Activated CD8-positive, alpha-beta memory T cell treated with anti-CD3 and anti-CD28 coated beads, Interleukin-2, amount 50 U/mL, for 48 hours (primary cell): ENCODE measurements at regions not wholly inside any gene's neighbourhood (a gene's known extent, or its start where the extent isn't known, plus 50 kb on each side); places are given as distances from the start of the nearest gene placed in this dataset.
A peak's percentile ranks its signal among the peaks of the same experiment; 100 is the strongest.

Source experiments
- DNase-seq: peaks from one replicate; pipeline ENCODE4 v3.0.0-alpha.2; 2020

DNA sequence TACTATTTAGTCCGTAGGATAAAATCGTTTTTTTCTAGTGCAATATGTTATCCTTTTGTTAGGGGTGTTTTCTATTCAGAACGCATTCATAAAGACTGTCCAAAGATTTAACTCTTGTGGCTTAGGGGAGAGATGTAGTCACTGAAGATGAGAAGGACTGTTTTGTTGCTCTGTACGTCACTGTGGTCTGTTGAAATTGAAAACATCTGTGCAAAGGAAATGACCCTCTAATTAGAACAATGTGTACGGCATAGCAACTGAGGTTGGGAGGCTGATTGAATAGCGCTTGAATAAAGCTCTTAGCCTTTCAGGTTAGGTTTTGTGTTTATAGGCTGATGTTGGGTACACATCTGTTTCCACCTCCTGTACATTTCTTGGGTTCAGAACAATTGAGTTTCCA is 453.4 kb upstream of the AKR1E2 start:
- no peak for DNase-seq

DNA sequence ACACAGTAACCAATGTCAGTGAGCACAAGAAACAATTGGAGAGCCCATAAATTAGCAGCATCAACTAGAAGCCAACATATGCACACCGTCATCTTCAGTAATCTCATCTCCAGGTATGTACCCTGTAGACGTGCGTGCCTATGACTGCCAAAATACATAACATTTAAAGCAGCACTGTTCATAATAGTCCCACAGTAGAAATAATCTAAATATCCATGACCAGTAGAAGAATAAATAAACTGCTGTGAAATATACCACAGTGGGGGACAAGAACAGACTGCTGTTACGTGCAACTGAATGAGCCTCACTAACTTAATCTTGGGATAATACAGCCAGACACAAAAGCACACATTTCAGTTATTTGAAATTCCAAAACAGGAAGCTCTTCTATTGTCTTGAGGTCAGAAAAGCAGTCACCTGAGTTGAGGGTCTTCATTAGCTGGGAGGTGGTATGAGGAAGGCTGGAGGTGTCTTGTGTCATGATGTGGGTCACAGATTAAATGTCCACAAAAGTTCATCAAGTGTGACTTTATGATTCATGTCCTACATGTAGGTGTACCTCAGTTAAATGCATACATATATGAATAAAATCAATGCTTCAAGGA is 454.2 kb upstream of the AKR1E2 start:
- no peak for DNase-seq

DNA sequence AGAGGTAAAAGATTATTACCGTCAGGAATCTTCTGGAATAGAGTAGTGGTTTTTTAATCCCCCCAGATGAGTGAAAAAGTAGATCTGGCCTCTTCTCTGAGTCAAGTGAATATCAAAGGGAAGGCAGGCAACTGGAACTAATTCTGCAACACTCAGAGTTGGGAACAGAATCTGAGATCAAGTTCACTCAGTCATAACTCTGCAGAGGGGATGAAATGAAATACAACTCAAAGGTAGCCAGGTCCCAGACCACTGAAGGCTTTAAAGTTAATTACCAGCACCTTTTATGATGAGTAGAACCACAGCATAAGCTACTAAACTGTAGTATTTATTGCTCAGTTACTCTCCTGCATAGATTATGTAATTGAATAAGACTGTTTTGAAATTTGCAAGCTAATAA is 455.6 kb upstream of the AKR1E2 start:
- no peak for DNase-seq

DNA sequence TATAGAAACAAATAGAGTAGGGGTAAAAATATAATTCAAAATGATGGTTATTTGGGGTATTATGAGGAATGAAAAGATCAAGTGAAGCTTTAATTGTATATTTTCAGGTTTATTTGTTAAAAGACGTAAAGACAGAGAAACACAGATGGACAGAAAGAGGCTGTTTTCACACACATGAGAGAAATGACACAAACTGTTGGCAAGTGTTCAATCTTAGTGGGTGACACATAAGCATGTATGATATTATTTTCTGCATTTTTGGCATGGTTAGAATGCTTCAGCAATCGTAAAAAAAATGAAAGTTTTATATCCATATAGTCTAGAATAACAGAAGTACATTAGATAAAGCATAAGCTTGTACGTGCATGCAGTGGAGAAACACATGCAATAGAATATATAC is 464.4 kb upstream of the AKR1E2 start:
- DNase-seq, result no peak

DNA sequence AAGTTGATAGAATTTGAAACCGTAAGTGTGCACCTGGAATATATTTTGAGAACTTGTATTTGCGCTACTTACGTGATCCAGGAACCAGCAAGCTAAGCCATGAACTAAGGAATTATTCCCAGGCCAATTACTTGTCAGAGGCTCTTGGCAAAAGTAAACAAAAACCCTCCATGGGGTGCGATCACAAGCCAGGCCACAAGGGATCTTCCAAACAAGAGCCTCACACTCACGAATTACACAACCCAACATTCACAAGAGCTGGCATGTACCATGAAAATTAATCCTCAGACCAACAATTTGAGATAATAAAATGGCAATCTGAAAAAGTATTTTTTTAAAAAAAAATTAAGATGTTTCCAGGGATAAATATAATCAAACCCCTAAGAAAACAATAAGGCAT is 467.0 kb upstream of the AKR1E2 start:
- no peak for DNase-seq

DNA sequence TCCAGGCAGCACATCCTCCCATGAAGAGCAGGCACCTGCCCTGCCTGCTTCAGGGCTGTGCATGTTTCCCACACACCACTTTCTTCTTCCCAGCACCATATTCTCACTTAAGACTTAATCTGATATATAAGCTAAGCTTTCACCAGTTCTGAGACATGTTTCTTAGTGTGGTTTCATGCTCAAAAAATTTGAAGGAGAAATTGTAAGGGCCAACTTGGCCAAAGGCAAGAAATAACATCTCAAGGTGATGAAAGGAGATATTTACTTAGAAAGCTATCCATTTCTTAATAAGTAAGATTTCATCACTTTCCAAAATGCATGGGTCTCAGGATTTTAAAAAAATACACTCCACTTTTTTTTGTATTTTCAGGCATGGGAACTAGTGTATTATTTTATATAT is 468.1 kb upstream of the AKR1E2 start:
- no peak for DNase-seq

DNA sequence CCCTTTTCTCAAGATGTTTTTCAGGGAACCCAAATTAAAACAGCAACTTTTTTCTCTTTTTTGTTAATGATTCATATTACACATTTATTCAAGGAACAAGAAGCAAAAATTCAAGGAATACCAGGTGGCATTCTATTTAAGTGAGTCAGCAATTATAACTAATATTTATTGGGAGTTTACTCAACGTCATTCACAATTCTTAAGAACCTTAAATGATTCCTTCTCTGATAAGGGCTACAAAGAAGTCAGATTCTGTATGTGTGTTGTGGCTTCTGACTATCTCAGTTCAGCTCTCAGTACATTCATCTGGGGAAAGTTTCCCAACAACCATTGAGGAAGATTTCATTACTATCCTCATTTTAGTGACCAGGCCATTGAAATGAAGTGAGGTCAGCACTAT is 470.7 kb upstream of the AKR1E2 start:
- DNase-seq, result no peak

DNA sequence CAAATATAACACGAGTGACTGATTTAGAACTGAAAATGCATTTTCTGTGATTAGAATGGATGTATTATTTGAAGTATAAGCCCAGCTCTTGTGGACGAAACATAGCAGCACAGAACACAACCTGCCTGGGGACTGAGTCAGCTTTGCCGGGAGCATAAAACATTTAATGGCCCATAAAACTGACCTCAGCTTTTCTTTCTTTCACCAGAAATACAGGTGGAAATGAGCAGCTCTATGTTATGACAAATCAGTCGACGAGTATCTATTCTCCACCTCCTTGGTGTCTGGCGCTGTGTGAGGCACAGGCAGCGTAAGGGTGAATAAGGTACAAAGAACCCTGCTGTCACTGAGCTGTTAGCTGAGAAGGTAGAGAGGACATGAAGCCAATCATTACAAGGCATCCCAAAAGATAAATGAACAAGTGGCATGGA is 471.6 kb upstream of the AKR1E2 start:
- no peak for DNase-seq

DNA sequence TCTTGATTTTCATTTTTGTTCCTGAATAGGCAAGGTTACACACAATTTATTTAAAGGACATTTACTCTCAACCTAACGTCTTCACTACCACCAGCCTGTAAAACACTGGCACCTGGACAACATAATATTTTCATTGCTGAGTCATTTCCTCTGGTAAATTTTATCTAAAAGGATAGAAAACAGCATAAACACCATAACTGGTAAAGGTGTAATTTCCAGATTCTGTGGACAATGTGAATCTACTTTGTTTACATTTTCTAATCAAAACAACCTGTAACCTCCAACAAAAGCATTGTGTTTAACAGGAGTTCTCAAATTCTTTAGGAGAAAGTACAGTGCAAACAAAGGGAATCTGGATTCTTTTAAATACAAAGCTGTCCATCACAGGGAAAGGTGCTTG is 472.0 kb upstream of the AKR1E2 start:
- DNase-seq, result no peak

DNA sequence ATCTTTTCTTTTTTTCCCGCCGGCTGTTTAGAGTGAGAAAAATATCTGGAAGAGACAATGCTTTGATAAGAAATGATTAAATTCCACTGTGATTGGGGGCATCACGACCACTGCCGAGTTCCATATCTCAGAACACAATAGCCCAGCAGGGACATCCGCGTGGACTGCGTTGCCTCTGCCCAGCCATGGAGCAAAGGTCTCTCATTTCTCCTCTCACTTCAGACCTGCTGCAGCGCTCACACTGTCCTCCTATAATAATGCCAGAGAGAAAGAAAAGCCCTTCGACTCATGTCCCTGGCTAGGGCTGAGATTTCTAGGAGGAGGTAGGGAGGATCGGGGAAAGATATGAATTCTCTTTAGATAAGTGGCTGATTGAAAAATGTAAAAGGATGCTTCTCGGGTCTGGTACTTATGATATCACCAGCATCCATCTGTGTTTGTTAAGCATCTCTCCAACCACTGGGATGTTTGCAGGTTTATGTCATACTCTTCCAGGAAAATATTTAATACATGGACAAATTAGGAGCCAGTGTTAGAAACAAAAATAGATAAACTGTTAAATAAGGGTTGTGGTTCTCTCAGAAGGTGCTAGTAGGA is 472.9 kb upstream of the AKR1E2 start:
- DNase-seq, result no peak

DNA sequence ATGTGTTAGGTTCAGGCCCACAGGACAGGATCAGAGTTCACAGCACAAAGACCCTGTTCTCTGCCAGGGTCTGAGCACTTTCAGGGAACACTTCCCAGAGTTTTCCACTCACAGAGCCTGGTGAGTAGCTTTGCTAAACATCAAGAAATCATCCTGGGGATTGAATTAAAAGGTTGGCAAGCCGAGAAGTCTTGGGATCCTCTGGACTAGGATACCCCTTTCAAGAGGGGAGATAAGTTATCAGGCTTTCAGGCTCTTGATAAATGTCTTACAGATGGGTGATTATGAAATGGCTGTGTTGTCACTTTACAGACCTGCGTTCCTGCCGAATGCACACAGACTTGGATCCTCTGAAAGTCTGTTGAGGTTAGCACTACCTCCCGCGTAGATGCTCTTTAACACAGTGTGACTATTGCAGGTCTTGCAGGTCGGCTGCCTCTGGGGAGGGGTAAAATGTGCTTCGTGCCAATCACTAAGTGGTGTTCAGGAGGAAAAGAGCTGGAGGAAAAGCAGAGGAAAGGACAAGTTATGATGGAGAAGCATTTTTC is 473.5 kb upstream of the AKR1E2 start:
- DNase-seq, result no peak

DNA sequence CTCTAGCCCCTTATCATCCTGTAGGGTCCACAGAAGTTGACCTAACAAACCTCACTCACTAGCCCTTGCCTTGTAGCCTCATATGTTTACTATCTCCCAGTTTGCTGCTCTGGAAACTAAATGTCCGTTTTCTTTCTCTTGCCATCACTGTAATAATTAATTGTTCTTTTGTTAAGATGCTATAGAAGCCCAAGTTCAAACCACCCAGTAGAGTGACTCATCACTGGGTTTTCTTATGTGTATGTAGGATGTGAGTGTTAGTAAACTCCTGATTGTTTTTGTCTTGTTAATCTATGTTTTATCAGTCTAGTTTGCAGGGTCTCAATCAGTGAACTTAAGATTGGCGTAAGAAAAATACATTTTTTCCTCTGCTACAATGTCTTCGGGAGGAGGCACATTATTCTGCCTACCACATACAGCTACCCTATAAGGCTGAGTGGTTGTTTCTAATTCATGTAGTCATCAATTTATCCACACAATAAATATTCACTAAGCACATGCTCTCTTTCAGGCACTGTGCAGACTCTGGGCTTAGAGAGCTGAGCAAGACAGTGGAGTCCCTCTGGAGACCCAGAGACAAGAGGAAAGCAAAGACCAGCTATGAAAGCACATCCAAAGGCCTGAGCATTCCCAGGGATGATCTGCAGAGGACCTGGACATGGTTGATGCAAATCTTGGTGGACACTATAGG is 474.1 kb upstream of the AKR1E2 start:
- no peak for DNase-seq

DNA sequence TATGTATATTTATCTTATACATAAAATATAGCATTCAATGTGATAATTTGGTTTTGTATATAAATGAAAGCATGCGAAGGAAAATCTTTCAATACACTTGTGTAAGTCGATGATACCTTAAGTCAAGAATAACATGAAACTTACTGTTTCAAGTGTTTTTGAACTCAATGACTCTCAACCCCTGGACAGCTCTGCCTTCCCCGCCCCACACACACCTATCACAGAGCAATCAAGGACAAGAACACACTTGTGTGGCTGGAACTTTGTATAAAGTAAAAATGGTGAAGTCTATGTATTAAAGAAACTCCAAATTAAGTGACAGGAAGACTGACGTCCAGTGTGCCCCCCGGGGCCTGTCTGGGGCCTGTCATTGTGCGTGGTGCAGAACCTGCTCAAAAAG is 478.6 kb upstream of the AKR1E2 start:
- no peak for DNase-seq

DNA sequence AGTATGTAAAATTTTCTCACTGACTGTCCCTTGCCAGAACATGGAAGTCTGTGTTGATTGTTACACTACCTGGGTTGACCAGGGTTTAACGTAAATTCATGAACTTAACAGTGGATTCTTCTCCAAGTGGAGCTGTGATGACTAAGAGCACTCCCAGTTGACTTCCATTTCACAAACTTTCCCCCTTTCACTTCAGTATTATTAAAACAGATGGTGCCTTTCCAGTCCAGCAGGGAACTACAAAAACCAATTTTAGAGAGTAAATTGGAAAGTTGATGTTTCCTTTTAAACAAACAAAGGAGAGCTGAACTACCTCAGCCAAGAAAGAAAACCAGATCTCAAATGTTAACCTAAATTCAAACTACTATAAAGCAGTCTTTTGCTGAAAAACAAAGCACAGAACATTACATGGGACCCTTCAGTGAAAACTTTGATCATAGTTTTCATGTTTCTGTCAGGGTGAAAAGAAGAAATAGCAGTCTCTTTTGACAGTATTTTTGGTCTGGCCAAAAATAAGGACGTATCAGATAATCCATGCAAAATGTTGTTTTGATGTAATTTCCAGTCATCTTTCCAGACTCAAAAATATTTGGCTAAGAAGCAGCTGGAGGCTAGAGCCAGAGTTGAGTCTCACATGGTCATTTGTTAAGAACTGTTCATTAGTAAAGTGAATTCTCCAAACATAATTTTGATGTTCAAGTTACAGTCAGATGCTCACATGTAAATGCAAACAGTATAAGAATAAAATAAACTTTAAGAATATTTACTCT is 479.9 kb upstream of the AKR1E2 start:
- no peak for DNase-seq

DNA sequence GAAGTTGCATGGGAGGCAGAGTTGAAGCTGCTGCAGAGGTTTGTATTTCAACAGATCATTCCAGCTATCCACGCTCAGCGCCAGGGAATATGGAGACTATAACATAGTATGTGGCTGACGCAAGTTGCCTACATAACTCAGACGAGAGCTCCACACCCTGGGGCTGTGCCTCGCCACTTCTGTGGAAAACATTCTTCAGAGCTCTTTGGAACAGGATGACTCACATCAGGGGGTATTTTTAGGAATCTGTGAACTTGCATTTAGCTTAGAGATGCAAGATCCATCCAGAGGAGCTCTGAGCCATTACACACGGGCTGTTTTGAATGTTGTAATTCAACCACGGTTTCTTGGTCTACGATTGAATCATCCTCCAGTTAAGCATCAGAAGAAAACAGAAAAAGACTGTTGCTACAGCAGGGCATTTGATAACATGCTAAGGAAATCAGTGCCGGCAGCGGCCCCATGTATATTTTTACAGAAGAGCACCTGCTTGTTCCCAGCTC is 481.5 kb upstream of the AKR1E2 start:
- peak; percentile 57 for DNase-seq

DNA sequence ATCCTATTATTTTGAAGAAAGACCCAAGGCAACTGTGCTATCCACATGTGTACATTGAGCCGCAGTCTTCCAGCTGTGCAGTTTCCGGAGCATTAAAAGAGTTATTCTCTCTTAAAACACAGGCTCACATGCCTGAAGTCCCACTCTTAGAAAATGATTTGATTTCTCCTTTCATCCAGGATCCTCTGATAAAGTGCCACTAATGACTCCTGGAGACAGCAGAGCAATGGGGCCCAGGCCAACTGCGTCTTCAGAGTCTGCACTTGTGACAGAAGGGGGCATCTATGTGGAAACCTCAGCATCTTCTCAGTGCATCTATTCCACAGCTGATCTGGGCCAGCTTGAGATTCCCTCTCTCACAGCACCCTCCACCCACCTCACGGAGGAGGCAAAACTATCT is 482.1 kb upstream of the AKR1E2 start:
- no peak for DNase-seq

DNA sequence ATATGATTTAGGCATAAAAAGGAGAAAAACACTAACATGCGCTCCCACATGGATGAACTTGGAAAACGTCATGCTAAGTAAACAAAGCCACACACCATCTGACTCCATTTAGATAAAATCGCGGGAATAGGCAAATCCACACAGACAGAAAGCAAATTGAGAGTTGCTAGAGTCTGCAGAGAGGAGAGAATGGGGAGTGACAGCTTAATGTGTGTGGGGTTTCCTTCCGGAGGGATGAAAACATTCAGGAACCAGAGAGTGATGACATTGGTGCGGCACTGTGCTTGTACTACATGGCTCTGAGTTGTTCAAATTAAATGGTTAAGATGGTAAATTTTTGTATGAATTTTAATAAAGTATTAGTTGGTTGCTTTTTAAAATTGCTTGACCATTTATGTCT is 482.9 kb upstream of the AKR1E2 start:
- no peak for DNase-seq

DNA sequence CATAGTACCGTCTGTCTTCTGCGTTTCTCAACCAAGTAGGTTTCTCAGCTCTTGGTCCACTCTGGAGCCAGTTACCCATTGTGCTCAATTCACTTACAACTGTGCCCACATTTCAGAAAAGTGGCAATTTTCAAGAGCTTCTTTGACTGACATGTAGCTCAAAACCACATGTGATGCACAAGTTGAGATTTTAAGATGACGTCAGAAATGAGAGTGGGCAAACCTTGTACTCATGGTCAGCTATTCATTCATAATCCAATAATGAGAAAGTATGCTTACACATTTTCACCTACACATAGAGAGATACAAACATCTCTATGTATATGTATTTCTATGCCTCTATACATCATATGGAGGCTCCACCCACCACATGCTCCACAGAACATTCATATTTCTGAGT is 487.2 kb upstream of the AKR1E2 start:
- no peak for DNase-seq

DNA sequence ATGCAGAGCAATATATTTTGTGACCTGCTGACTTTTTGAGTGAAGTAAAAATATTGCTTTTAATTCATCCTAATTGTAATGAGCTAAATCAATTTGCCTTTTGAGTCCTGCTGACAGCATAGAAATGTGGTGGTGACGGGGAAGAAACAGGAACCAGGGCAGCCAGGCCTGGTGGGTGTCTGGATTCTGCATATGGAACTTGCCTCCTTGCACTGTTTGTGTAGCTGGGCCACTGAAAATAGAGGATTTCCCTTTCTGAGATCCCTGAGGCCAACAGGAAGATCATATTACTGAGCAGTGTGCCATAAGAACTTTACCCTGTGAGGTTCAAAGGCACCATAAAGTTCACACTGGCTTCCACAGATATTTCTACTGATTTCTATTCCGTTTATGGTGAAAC is 488.4 kb upstream of the AKR1E2 start:
- no peak for DNase-seq

DNA sequence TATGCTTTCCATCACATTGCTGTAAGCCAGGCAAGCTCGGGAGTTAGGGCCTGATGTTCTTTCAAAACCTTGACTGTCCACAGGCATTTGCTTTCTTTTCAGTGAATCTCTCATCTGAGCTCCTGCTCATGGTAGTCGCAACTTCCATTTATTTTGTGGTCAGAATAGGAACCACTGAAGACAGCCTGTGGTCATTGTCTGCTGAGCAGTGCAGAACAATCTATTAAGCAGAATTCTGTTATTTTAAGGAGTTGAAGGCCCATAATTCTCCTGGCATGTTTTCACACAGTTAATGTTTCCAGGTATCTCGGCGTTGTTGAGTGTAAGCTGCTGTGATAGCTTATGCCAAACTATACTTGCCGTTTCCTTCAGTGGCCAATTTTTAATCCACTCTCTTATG is 491.1 kb upstream of the AKR1E2 start:
- DNase-seq, result no peak

DNA sequence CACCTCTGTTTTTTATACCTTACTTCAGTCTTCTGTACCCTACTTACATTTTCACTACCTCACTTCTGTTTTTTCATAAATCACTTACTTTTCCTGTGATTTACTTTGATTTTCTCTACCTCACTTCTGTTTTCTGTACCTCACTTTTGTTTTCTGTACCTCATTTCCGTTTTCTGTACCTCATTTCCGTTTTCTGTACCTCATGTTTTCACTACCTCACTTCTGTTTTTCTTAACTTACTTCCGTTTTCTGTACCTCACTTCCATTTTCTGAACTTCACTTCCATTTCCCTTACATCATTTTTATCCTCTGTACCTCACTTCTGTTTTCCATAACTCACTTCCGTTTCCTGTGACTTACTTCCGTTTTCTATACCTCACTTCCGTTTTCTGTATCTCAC is 492.0 kb upstream of the AKR1E2 start:
- no peak for DNase-seq

DNA sequence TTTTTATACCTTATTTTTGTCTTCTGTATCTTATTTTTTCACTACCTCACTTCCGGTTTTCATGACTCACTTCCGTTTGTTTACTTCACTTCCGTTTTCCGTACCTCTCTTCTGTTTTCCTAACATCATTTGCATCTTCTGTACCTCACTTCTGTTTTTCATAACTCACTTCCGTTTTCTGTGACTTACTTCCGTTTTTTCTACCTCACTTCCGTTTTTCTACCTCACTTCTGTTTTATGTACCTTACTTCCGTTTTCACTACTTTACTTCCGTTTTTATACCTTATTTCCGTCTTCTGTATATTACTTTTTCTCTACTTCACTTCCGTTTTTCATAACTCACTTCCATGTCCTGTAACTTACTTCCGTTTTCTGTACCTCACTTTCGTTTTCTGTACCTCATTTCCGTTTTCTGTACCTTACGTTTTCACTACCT is 492.5 kb upstream of the AKR1E2 start:
- no peak for DNase-seq

DNA sequence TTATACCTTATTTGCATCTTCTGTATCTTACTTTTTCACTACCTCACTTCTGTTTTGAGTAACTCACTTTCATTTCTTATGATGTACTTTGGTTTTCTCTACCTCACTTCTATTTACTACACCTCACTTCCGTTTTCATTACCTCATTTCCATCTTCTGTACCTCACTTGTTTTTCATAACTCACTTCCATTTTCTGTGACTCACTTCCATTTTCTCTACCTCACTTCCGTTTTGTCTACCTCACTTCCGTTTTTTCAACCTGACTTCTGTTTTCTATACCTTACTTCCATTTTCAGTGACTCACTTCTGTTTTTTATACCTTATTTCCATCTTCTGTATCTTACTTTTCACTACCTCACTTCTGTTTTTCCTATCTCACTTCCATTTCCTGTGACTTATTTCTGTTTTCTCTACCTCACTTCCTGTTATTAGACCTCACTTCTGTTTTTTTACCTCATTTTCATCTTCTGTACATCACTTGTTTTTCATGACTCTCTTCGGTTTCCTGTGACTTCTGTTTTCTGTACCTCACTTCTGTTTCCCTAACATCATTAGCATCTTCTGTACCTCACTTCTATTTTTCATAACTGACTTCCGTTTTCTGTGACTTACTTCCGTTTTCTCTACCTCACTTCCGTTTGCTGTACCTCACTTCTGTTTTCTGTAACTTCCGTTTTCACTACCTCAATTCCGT is 493.1 kb upstream of the AKR1E2 start:
- DNase-seq, result no peak
